ENCODE measurements at regions not wholly inside any gene's neighbourhood (a gene's known extent, or its start where the extent isn't known, plus 50 kb on each side); places are given as distances from the start of the nearest gene placed in this dataset.

DNA sequence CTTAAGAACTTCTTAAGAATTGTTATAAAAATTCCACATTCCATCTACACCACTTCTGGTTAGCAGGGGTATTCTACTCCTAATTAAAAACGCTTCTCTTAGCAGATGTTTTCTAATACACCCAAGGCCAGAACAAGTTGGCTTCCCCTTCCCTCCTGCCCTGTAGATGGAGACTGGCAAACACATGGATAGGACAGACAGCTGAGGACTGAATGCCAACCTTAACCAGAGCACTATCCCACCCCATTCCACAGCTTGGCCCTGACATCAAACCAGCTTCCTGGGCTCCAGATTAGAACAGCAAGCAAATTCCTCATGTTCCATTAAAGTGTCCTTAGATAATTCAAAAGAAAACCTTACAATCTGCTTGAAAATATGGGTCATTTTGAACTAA, 56.6 kb upstream of the IL6 start:
- Histone ChIP-seq H3K9me3 (no peaks in the 10 kb centered on the region), H3K4me3 (no peak overlapping the region), H3K27ac (no peak overlapping the region), H3K4me1 (no peaks in the 10 kb centered on the region), H3K36me3 (no peaks in the 10 kb centered on the region), H3K27me3 (no peaks in the 10 kb centered on the region)
- no peak for DNase-seq
- intact Hi-C loops (cut with DNase I; ENCODE audit: low total_unique reads): no loop called here
- no peak for TF ChIP-seq POLR2A (IDR thresholded peaks at IDR 0.05)
- TF ChIP-seq, protein P1, sequence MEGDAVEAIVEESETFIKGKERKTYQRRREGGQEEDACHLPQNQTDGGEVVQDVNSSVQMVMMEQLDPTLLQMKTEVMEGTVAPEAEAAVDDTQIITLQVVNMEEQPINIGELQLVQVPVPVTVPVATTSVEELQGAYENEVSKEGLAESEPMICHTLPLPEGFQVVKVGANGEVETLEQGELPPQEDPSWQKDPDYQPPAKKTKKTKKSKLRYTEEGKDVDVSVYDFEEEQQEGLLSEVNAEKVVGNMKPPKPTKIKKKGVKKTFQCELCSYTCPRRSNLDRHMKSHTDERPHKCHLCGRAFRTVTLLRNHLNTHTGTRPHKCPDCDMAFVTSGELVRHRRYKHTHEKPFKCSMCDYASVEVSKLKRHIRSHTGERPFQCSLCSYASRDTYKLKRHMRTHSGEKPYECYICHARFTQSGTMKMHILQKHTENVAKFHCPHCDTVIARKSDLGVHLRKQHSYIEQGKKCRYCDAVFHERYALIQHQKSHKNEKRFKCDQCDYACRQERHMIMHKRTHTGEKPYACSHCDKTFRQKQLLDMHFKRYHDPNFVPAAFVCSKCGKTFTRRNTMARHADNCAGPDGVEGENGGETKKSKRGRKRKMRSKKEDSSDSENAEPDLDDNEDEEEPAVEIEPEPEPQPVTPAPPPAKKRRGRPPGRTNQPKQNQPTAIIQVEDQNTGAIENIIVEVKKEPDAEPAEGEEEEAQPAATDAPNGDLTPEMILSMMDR (IDR thresholded peaks at IDR 0.05): no peak

DNA sequence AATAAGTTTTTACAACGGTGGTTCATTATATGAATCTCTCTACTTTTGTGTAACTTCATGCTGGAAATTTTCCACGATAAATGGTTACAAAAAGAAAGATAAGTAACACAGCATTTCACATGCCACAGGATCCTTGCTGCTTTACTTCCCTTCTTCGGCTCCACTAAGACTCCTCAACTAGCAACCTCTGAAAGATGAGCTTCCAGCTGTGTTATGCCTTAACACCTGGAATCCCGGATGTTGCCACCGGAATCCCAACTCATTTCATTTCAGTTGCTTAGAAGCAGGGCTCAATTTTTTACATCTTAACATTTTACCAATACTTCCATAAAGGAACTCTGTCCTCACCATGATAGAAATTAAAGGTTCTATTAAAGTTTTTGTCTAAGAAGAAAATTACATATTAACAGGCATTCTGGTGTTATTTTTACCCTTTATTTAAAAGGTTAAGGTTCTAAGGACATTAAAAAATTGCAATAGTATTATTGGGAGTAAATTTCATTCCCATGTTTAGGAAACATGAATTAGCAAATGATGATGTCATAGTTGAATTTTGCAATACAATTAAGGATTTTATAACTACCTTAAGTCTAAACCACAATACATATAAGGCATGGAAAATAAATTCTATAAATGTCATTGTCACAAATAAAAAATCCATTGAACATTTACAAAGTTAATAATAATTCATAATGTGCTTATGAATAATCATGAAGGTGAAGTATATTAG, 57.1 kb upstream of the IL6 start:
- Histone ChIP-seq H3K27me3 (no peaks in the 10 kb centered on the region), H3K4me1 (no peaks in the 10 kb centered on the region), H3K9me3 (no peaks in the 10 kb centered on the region), H3K4me3 (no peak overlapping the region), H3K36me3 (no peaks in the 10 kb centered on the region), H3K27ac (no peak overlapping the region)
- no peak for TF ChIP-seq POLR2A (IDR thresholded peaks at IDR 0.05)
- TF ChIP-seq, protein P1 (IDR thresholded peaks at IDR 0.05): no peak
- no peak for DNase-seq
- intact Hi-C loops (cut with DNase I; ENCODE audit: low total_unique reads): loop anchor here (10.0 kb wide), 1 partner anchor 65 kb away; no protein-coding TSS in a partner anchor

DNA sequence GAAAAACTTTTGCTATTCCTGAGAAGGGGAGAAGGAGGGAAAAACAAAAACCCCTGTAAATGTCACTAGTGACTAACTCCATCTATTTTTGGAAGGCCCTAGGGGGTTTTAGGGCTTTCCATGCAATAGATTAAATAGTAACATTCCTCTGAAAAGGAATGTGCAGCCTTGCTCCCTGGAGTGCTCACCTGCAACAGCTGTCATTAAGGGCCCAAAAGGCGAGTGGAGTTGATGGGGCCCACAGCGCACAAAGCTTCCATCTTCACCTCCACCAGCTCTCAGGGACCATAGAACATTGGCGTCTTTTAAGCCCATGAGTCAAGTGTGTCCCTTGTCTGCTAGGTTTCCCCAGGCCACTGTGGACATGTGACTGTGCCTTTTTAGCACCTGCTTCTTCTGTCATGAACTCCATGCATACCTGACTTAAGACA, 58.0 kb upstream of the IL6 start:
- intact Hi-C loops (cut with DNase I; ENCODE audit: low total_unique reads): loop anchor here (10.0 kb wide), 1 partner anchor 64 kb away; no protein-coding TSS in a partner anchor

DNA sequence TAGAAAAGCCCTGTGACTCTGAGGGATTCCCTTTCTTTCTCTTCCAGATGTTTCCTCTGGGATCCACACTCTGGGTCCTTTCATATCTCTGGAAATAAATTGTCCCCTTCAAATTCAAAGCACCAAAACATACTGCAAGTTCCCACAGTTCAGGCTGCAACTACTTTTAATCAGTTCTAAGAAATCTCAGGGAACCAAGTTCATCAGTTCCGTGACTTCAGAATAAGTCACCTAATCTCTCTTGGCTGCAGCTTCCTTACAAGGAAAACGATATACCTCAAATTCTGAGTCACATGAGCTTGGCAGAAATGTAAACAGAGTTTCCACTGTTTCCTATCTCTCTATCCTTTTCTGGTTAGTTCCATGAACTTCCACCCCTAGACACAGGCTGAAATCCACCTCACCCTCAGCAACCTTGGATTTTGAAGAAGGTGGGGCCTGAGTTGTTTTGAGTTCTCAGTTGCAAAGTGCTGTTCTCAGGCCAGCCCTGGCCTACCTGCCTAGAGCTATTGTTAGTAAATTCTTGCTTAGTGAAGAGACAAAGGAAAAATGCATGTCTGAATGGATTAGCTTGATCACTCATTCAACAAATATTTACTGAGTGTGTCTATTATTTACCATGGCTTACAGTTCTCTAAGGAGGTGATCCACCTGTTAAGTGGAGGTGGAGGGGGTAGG, 59.3 kb upstream of the IL6 start:
- TF ChIP-seq POLR2A (IDR thresholded peaks at IDR 0.05): no peak
- TF ChIP-seq, protein P1 (IDR thresholded peaks at IDR 0.05): no peak
- intact Hi-C loops (cut with DNase I; ENCODE audit: low total_unique reads): loop anchor here (10.0 kb wide), 1 partner anchor 63 kb away; no protein-coding TSS in a partner anchor
- no peaks in the 10 kb centered on the region for H3K9me3 ChIP-seq
- no peaks in the 10 kb centered on the region for H3K4me1 ChIP-seq
- no peak for DNase-seq
- H3K27me3 ChIP-seq: no peaks in the 10 kb centered on the region
- H3K36me3 ChIP-seq: no peaks in the 10 kb centered on the region
- no peak overlapping the region for H3K4me3 ChIP-seq
- no peak overlapping the region for H3K27ac ChIP-seq

More for the DNA sequence above, 58.0 kb upstream of the IL6 start:
- Histone ChIP-seq H3K4me1 (no peaks in the 10 kb centered on the region), H3K4me3 (no peak overlapping the region), H3K27me3 (no peaks in the 10 kb centered on the region), H3K36me3 (no peaks in the 10 kb centered on the region), H3K9me3 (no peaks in the 10 kb centered on the region), H3K27ac (no peak overlapping the region)
- no peak for DNase-seq
- TF ChIP-seq POLR2A (IDR thresholded peaks at IDR 0.05): no peak
- TF ChIP-seq, protein P1 (IDR thresholded peaks at IDR 0.05): no peak

DNA sequence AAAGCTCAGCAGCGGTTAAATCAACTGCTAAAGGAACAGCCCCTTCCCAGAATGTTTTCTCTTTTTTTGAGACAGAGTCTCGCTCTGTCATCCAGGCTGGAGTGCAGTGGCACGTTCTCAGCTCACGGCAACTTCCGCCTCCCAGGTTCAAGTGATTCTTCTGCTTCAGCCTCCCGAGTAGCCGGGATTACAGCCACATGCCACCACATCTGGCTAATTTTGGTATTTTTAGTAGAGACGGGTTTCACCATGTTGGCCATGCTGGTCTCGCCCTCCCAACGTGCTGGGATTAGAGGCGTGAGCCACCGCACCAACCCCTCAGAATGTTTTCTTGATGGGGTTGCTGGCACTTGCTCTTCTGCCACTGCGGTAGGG, 59.8 kb upstream of the IL6 start:
- H3K36me3 ChIP-seq: no peaks in the 10 kb centered on the region
- no peak overlapping the region for H3K4me3 ChIP-seq
- DNase-seq: no peak
- H3K9me3 ChIP-seq: no peaks in the 10 kb centered on the region
- no peaks in the 10 kb centered on the region for H3K4me1 ChIP-seq
- intact Hi-C loops (cut with DNase I; ENCODE audit: low total_unique reads): loop anchor here (10.0 kb wide), 1 partner anchor 62 kb away; no protein-coding TSS in a partner anchor
- TF ChIP-seq, protein P1 (IDR thresholded peaks at IDR 0.05): no peak
- TF ChIP-seq POLR2A (IDR thresholded peaks at IDR 0.05): no peak
- no peaks in the 10 kb centered on the region for H3K27me3 ChIP-seq
- H3K27ac ChIP-seq: no peak overlapping the region
